Lower leg skin (tissue), 3 donors: ENCODE measurements at regions not wholly inside any gene's neighbourhood (a gene's known extent, or its start where the extent isn't known, plus 50 kb on each side); places are given as distances from the start of the nearest gene placed in this dataset.

Source experiments
- POLR2A ChIP-seq, 2 donors: fragments of 450-650 bp; IDR thresholded peaks; one replicate each; pipeline ENCODE4 v1.6.1; 2016 to 2017; ENCODE audit warnings: antibody characterized with exemption in 2 of 2, mild to moderate bottlenecking in 1 of 2, moderate library complexity in 1 of 2
- TF ChIP-seq, protein P1 (sequence below), 3 donors: fragments of 450-650 bp; IDR thresholded peaks; one replicate each; pipeline ENCODE4 v1.5.1; 2016; ENCODE audit warnings: antibody characterized with exemption in 3 of 3, mild to moderate bottlenecking in 3 of 3, moderate library complexity in 2 of 3

DNA sequence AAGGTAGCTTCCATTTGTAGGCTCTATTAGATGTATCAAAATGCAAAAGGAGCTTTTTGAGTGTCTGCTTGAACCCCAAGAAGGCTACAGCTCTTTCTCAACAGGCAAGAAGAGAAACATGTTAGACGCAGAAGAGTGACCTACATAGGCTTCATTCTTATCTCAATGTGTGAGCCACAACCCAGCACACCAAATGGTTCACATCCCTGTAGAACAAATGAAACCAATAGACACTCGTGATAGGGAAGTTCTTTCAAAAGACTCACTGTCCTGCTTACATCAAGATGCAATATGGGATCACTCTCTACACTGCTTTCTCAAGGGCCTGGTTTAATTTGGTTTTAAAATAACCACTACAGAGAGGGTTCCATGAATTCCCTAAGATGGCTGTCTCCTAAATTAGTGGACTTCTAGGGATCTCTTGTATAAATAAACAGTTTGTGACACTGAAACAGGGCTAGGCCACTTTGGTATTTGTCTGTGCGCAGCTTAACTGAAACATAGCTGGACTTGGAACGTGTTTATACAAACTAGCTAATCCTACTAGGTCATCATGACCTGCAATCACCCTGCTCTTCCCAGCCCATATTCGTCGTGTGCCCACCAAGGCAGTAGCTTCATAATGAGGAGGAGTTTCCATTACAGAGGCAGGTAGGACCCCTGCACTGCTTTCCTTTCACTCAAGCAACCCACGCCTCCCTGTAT is 225.4 kb upstream of the PREP start:
- TF ChIP-seq, protein P1, sequence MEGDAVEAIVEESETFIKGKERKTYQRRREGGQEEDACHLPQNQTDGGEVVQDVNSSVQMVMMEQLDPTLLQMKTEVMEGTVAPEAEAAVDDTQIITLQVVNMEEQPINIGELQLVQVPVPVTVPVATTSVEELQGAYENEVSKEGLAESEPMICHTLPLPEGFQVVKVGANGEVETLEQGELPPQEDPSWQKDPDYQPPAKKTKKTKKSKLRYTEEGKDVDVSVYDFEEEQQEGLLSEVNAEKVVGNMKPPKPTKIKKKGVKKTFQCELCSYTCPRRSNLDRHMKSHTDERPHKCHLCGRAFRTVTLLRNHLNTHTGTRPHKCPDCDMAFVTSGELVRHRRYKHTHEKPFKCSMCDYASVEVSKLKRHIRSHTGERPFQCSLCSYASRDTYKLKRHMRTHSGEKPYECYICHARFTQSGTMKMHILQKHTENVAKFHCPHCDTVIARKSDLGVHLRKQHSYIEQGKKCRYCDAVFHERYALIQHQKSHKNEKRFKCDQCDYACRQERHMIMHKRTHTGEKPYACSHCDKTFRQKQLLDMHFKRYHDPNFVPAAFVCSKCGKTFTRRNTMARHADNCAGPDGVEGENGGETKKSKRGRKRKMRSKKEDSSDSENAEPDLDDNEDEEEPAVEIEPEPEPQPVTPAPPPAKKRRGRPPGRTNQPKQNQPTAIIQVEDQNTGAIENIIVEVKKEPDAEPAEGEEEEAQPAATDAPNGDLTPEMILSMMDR (IDR thresholded peaks at IDR 0.05), result no peak
- no peak for TF ChIP-seq POLR2A (IDR thresholded peaks at IDR 0.05)
